ENCODE measurements at regions not wholly inside any gene's neighbourhood (a gene's known extent, or its start where the extent isn't known, plus 50 kb on each side); places are given as distances from the start of the nearest gene placed in this dataset.

- H3K4me3 ChIP-seq (ENCODE audit: low read depth, low read length), result no peak overlapping the region
- no peaks in the 10 kb centered on the region for H3K27me3 ChIP-seq (ENCODE audit: insufficient read depth, low read depth, severe bottlenecking)
- TF ChIP-seq CTCF (IDR thresholded peaks at IDR 0.05; ENCODE audit: low read depth, low read length), result no peak
- H3K9me3 ChIP-seq (ENCODE audit: severe bottlenecking), result no peaks in the 10 kb centered on the region
- no peak overlapping the region for H3K27ac ChIP-seq
- DNase-seq, result no peak
- no peaks in the 10 kb centered on the region for H3K36me3 ChIP-seq
Measured at GRCh38 chr14:61934385-61934784, 172.2 kb downstream of the SNAPC1 start.

GRCh38 chr14:61939776-61940175 is 177.6 kb downstream of the SNAPC1 start:
- TF ChIP-seq CTCF (IDR thresholded peaks at IDR 0.05; ENCODE audit: low read depth, low read length), result no peak
- no peak for DNase-seq

GRCh38 chr14:61940666-61941420 is 178.6 kb downstream of the SNAPC1 start:
- no peak overlapping the region for H3K27ac ChIP-seq
- TF ChIP-seq CTCF (IDR thresholded peaks at IDR 0.05; ENCODE audit: low read depth, low read length), result no peak
- no peak overlapping the region for H3K4me3 ChIP-seq (ENCODE audit: low read depth, low read length)
- H3K9me3 ChIP-seq (ENCODE audit: severe bottlenecking), result no peaks in the 10 kb centered on the region
- H3K27me3 ChIP-seq (ENCODE audit: insufficient read depth, low read depth, severe bottlenecking), result no peaks in the 10 kb centered on the region
- DNase-seq, result no peak
- no peaks in the 10 kb centered on the region for H3K36me3 ChIP-seq

More at GRCh38 chr14:61939776-61940175, 177.6 kb downstream of the SNAPC1 start:
- no peak overlapping the region for H3K27ac ChIP-seq
- no peaks in the 10 kb centered on the region for H3K27me3 ChIP-seq (ENCODE audit: insufficient read depth, low read depth, severe bottlenecking)
- H3K4me3 ChIP-seq (ENCODE audit: low read depth, low read length), result no peak overlapping the region
- no peaks in the 10 kb centered on the region for H3K36me3 ChIP-seq
- no peaks in the 10 kb centered on the region for H3K9me3 ChIP-seq (ENCODE audit: severe bottlenecking)

- TF ChIP-seq CTCF (IDR thresholded peaks at IDR 0.05; ENCODE audit: low read depth, low read length), result no peak
- Histone ChIP-seq H3K36me3 (no peaks in the 10 kb centered on the region), H3K27ac (no peak overlapping the region), H3K27me3 (ENCODE audit: insufficient read depth, low read depth, severe bottlenecking) (no peaks in the 10 kb centered on the region), H3K9me3 (ENCODE audit: severe bottlenecking) (no peaks in the 10 kb centered on the region), H3K4me3 (ENCODE audit: low read depth, low read length) (no peak overlapping the region)
- DNase-seq, result no peak
Measured at GRCh38 chr14:61941421-61942150, 179.4 kb downstream of the SNAPC1 start.

- no peak for TF ChIP-seq CTCF (IDR thresholded peaks at IDR 0.05; ENCODE audit: low read depth, low read length)
- H3K27ac ChIP-seq, result no peak overlapping the region
- H3K36me3 ChIP-seq, result no peaks in the 10 kb centered on the region
- H3K9me3 ChIP-seq (ENCODE audit: severe bottlenecking), result no peaks in the 10 kb centered on the region
- DNase-seq, result no peak
- H3K27me3 ChIP-seq (ENCODE audit: insufficient read depth, low read depth, severe bottlenecking), result no peaks in the 10 kb centered on the region
- no peak overlapping the region for H3K4me3 ChIP-seq (ENCODE audit: low read depth, low read length)
Measured at GRCh38 chr14:61948376-61948775, 186.2 kb downstream of the SNAPC1 start.
